ENCODE measurements at regions not wholly inside any gene's neighbourhood (a gene's known extent, or its start where the extent isn't known, plus 50 kb on each side); places are given as distances from the start of the nearest gene placed in this dataset.

GRCh38 chr5:110075656-110076055, 385.9 kb downstream of the MAN2A1 start:
- no peak for TF ChIP-seq CREB1 (IDR thresholded peaks at IDR 0.05; ENCODE audit: low read depth)
- TF ChIP-seq GABPA (IDR thresholded peaks at IDR 0.05; ENCODE audit: low read depth): no peak
- no peak for TF ChIP-seq EZH2 (IDR thresholded peaks at IDR 0.05; ENCODE audit: borderline replicate concordance, control insufficient read depth, low read depth, low read length)
- no peak for TF ChIP-seq RCOR1 (conservative IDR thresholded peaks at IDR 0.05; ENCODE audit: low read depth, low read length)
- TF ChIP-seq SIN3A (IDR thresholded peaks at IDR 0.05; ENCODE audit: low read depth, low read length): no peak
- no peak for TF ChIP-seq MYB (IDR thresholded peaks at IDR 0.05; ENCODE audit: borderline replicate concordance, low read depth, low read length)
- TF ChIP-seq POLR2A (IDR thresholded peaks at IDR 0.05; ENCODE audit: low read depth, low read length): no peak
- TF ChIP-seq, protein P1, sequence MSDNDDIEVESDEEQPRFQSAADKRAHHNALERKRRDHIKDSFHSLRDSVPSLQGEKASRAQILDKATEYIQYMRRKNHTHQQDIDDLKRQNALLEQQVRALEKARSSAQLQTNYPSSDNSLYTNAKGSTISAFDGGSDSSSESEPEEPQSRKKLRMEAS (IDR thresholded peaks at IDR 0.05; ENCODE audit: low read depth, low read length): no peak
- no peak for TF ChIP-seq NFIC (IDR thresholded peaks at IDR 0.05; ENCODE audit: low read depth, low read length)
- TF ChIP-seq MYC (IDR thresholded peaks at IDR 0.05; ENCODE audit: insufficient read depth, insufficient read length, insufficient replicate concordance, low read length, severe bottlenecking): no peak

Measured in GM12878 (cell line).